MM.1S (cell line): ENCODE measurements at regions not wholly inside any gene's neighbourhood (a gene's known extent, or its start where the extent isn't known, plus 50 kb on each side); places are given as distances from the start of the nearest gene placed in this dataset.

Source experiments
- CTCF ChIP-seq: fragments of 300-600 bp; sonication (generic); IDR thresholded peaks from 2 replicates; pipeline ENCODE4 v1.5.1; 2016; ENCODE audit warnings: antibody characterized with exemption, low read length, mixed read lengths
- EZH2 ChIP-seq: fragments of 300-600 bp; sonication (generic); optimal IDR thresholded peaks from 2 replicates; pipeline ENCODE3; 2017; ENCODE audit warnings: low read depth, mild to moderate bottlenecking, antibody characterized with exemption, low read length, mixed read lengths
- EZH2phosphoT487 ChIP-seq: fragments of 300-600 bp; sonication (generic); IDR thresholded peaks from 2 replicates; pipeline ENCODE4 v1.6.1; 2018; ENCODE audit warnings: antibody characterized with exemption, low read length

GRCh38 chr10:53045315-53045714 lies 272.7 kb upstream of the MBL2 start:
- TF ChIP-seq CTCF (no peak), EZH2 (no peak), EZH2phosphoT487 (no peak)
